Astrocyte of the spinal cord (primary cell): ENCODE measurements at regions not wholly inside any gene's neighbourhood (a gene's known extent, or its start where the extent isn't known, plus 50 kb on each side); places are given as distances from the start of the nearest gene placed in this dataset.
"Not testable (repeated sequence)": the region's sequence is repeated elsewhere in the genome, so short reads cannot be mapped to it uniquely, and the experiment has no call there.

Source experiments
- DNase-seq: peaks from one replicate; pipeline ENCODE4 v3.0.0; 2011; ENCODE audit warnings: low read depth, low spot score
- H3K4me3 ChIP-seq: 2 replicates; pipeline ENCODE4 v1.5.1; 2011; ENCODE audit warnings: low read depth, mild to moderate bottlenecking, low read length, moderate library complexity
- CTCF ChIP-seq: IDR thresholded peaks from 2 replicates; pipeline ENCODE4 v1.5.1; 2012; ENCODE audit warnings: low read depth, mild to moderate bottlenecking, low read length, inconsistent platforms
- in situ Hi-C: cut with HindIII; loops from 2 replicates; pipeline ENCODE4 v1.10.0; 2017; ENCODE audit warnings: low sequenced_read_pairs

- in situ Hi-C loops: no loop called here
- peak; percentile 5 for TF ChIP-seq CTCF
These were observed 273.8 kb upstream of the SLC14A2 start for GRCh38 chr18:45341454-45341853.

GRCh38 chr18:45342166-45342565 is 273.1 kb upstream of the SLC14A2 start:
- H3K4me3 ChIP-seq: no peak overlapping the region
- TF ChIP-seq CTCF: no peak
- no peak for DNase-seq
- in situ Hi-C loops: no loop called here

More at GRCh38 chr18:45341454-45341853, 273.8 kb upstream of the SLC14A2 start:
- no peak for DNase-seq
- no peak overlapping the region for H3K4me3 ChIP-seq

- in situ Hi-C loops: no loop called here
- TF ChIP-seq CTCF: no peak
- DNase-seq: no peak
- H3K4me3 ChIP-seq: no peak overlapping the region
These were observed 272.6 kb upstream of the SLC14A2 start for GRCh38 chr18:45342653-45343052.

GRCh38 chr18:45343365-45343764 is 271.9 kb upstream of the SLC14A2 start:
- TF ChIP-seq CTCF: no peak
- DNase-seq: no peak
- H3K4me3 ChIP-seq: no peak overlapping the region
- in situ Hi-C loops: no loop called here

- in situ Hi-C loops, DNase-seq, H3K4me3 ChIP-seq: not testable (repeated sequence)
These were observed 270.6 kb upstream of the SLC14A2 start for GRCh38 chr18:45344680-45345079.

GRCh38 chr18:45349019-45349418 is 266.3 kb upstream of the SLC14A2 start:
- H3K4me3 ChIP-seq: no peak overlapping the region
- in situ Hi-C loops: no loop called here
- TF ChIP-seq CTCF: no peak
- DNase-seq: no peak

GRCh38 chr18:45349467-45349866 is 265.8 kb upstream of the SLC14A2 start:
- H3K4me3 ChIP-seq: no peak overlapping the region
- DNase-seq: no peak
- TF ChIP-seq CTCF: no peak
- in situ Hi-C loops: no loop called here
